A549 (cell line): ENCODE measurements at regions not wholly inside any gene's neighbourhood (a gene's known extent, or its start where the extent isn't known, plus 50 kb on each side); places are given as distances from the start of the nearest gene placed in this dataset.

ENCODE experiments used
- CHD4 ChIP-seq: fragments of 200-600 bp; sonication (generic); IDR thresholded peaks from 2 replicates; pipeline ENCODE4 v1.6.1; 2016; ENCODE audit warnings: antibody characterized with exemption, mild to moderate bottlenecking, borderline replicate concordance
- CTCF ChIP-seq: fragments of >200 bp; sonication (Bioruptor Twin); formaldehyde crosslinking; IDR thresholded peaks from 3 replicates; pipeline ENCODE4 v1.5.1; 2016

- TF ChIP-seq CTCF, result no peak
- TF ChIP-seq CHD4, result no peak
Observed at GRCh38 chr18:1104181-1104881, 199.7 kb downstream of the ADCYAP1 start.
